IMR-90 (cell line): ENCODE measurements at regions not wholly inside any gene's neighbourhood (a gene's known extent, or its start where the extent isn't known, plus 50 kb on each side); places are given as distances from the start of the nearest gene placed in this dataset.
"Not testable (repeated sequence)": the region's sequence is repeated elsewhere in the genome, so short reads cannot be mapped to it uniquely, and the experiment has no call there.

Experiments used
- ATAC-seq: fragments of 200-7000 bp; cut with Tn5 transposase; 2 replicates; pipeline ENCODE4 v1.9.1; 2020; ENCODE audit warnings: low read depth, mild to moderate bottlenecking, moderate library complexity
- BruUV-seq: library from RNA; stranded (reverse); fragments of 400-500 nt; replicated peaks from 2 replicates; lab custom pipeline; 2021; lab: Mats Ljungman, UMichigan
- CTCF ChIA-PET: fragments of 300-600 bp; formaldehyde crosslinking; extraction: SDS; loops from one replicate; lab custom pipeline; 2021; ENCODE audit warnings: antibody characterized with exemption; lab: Yijun Ruan, JAX
- POLR2A ChIA-PET: fragments of 300-600 bp; sonication (Branson Sonifier 250); formaldehyde crosslinking; loops from one replicate; lab custom pipeline; 2022; ENCODE audit warnings: antibody characterized with exemption; ENCODE audit not compliant: unreplicated experiment; lab: Charles Lee
- DNase-seq: peaks from one replicate; pipeline ENCODE4 v3.0.0; 2013
- H2AFZ ChIP-seq: replicated peaks from 2 replicates; pipeline ENCODE3; 2013; ENCODE audit warnings: low read length, mild to moderate bottlenecking; ENCODE audit not compliant: poor library complexity
- H2AK5ac ChIP-seq: 2 replicates; pipeline ENCODE4 v1.6.1; 2013; ENCODE audit warnings: low read depth, low read length, inconsistent platforms
- H2AK9ac ChIP-seq: replicated peaks from 2 replicates; pipeline ENCODE3; 2013; ENCODE audit warnings: mild to moderate bottlenecking, low read depth, low read length, moderate library complexity; ENCODE audit not compliant: poor library complexity
- H2BK120ac ChIP-seq: 2 replicates; pipeline ENCODE4 v1.6.1; 2013; ENCODE audit warnings: low read depth, low read length, inconsistent platforms
- H2BK15ac ChIP-seq: 3 replicates; pipeline ENCODE4 v1.6.1; 2013; ENCODE audit warnings: low read depth, low read length, inconsistent platforms
- H2BK20ac ChIP-seq: 2 replicates; pipeline ENCODE4 v1.6.1; 2013; ENCODE audit warnings: low read depth, mild to moderate bottlenecking, inconsistent platforms, low read length, moderate library complexity
- H2BK5ac ChIP-seq: 2 replicates; pipeline ENCODE4 v1.6.1; 2013; ENCODE audit warnings: mild to moderate bottlenecking, low read depth, low read length, inconsistent platforms; ENCODE audit not compliant: poor library complexity, severe bottlenecking
- H3K14ac ChIP-seq: replicated peaks from 2 replicates; pipeline ENCODE4 v1.6.1; 2013; ENCODE audit warnings: low read depth, low read length, inconsistent platforms
- H3K18ac ChIP-seq: 2 replicates; pipeline ENCODE4 v1.6.1; 2013; ENCODE audit warnings: low read depth, low read length, control low read depth
- H3K23ac ChIP-seq: 2 replicates; pipeline ENCODE4 v1.6.1; 2013; ENCODE audit warnings: low read depth, low read length, inconsistent platforms
- H3K27ac ChIP-seq: 2 replicates; pipeline ENCODE4 v1.5.1; 2013; ENCODE audit warnings: mild to moderate bottlenecking, control low read depth, low read length; ENCODE audit not compliant: insufficient read depth
- H3K27me3 ChIP-seq: 2 replicates; pipeline ENCODE4 v1.6.1; 2013; ENCODE audit warnings: low read length; ENCODE audit not compliant: control insufficient read depth, insufficient read depth
- H3K36me3 ChIP-seq: 2 replicates; pipeline ENCODE4 v1.6.1; 2013; ENCODE audit warnings: low read length, mixed read lengths; ENCODE audit not compliant: control insufficient read depth, insufficient read depth
- H3K4ac ChIP-seq: 2 replicates; pipeline ENCODE4 v1.6.1; 2013; ENCODE audit warnings: low read depth, low read length, inconsistent platforms
- H3K4me1 ChIP-seq: 2 replicates; pipeline ENCODE4 v1.6.1; 2013; ENCODE audit warnings: low read length, mixed read lengths; ENCODE audit not compliant: control insufficient read depth, insufficient read depth
- H3K4me2 ChIP-seq: 2 replicates; pipeline ENCODE4 v1.6.1; 2013; ENCODE audit warnings: low read depth, mild to moderate bottlenecking, control low read depth, low read length, moderate library complexity
- H3K4me3 ChIP-seq: 2 replicates; pipeline ENCODE4 v1.5.1; 2013; ENCODE audit warnings: low read depth, mild to moderate bottlenecking, control low read depth, low read length, moderate library complexity; ENCODE audit not compliant: insufficient read depth
- H3K56ac ChIP-seq: 2 replicates; pipeline ENCODE4 v1.6.1; 2013; ENCODE audit warnings: low read length, inconsistent platforms; ENCODE audit not compliant: insufficient read depth; ENCODE audit errors: extremely low read depth
- H3K79me1 ChIP-seq, 2 experiments: 2 replicates each; pipeline ENCODE4 v1.6.1; 2013; ENCODE audit warnings: low read length in 2 of 2, inconsistent platforms in 1 of 2, low read depth in 1 of 2
- H3K9ac ChIP-seq: 2 replicates; pipeline ENCODE4 v1.6.1; 2013; ENCODE audit warnings: low read depth, low read length, control low read depth
- H3K9me1 ChIP-seq: 2 replicates; pipeline ENCODE4 v1.6.1; 2013; ENCODE audit warnings: low read length, inconsistent platforms; ENCODE audit not compliant: insufficient read depth
- H3K9me3 ChIP-seq: 2 replicates; pipeline ENCODE4 v1.6.1; 2013; ENCODE audit warnings: low read length; ENCODE audit not compliant: control insufficient read depth, insufficient read depth
- H4K20me1 ChIP-seq: 2 replicates; pipeline ENCODE4 v1.6.1; 2013; ENCODE audit warnings: low read length, inconsistent platforms; ENCODE audit not compliant: insufficient read depth
- H4K5ac ChIP-seq: 2 replicates; pipeline ENCODE4 v1.6.1; 2013; ENCODE audit warnings: mild to moderate bottlenecking, low read depth, low read length, control low read depth
- H4K8ac ChIP-seq, 2 experiments: 2 replicates each; pipeline ENCODE4 v1.6.1; 2013; ENCODE audit warnings: low read depth in 2 of 2, low read length in 2 of 2, control low read depth in 1 of 2, inconsistent platforms in 1 of 2
- H4K91ac ChIP-seq: 2 replicates; pipeline ENCODE4 v1.6.1; 2013; ENCODE audit warnings: low read depth, low read length, inconsistent platforms; ENCODE audit not compliant: insufficient read depth
- WGBS, 2 experiments: methylation state at CpG; one replicate each; pipeline versions ENCODE4 v1.1.5 to v1.1.7; 2013; ENCODE audit warnings: missing lambda C conversion rate in 2 of 2; ENCODE audit not compliant: insufficient read length in 1 of 2; ENCODE audit errors: extremely low coverage in 2 of 2; 5-methylcytosine and 5-hydroxymethylcytosine counted together
- dilution Hi-C: fragments of 300-500 bp; cut with HindIII; formaldehyde crosslinking; loops from one replicate; pipeline ENCODE4 v1.14.3; 2018; ENCODE audit warnings: low sequenced_read_pairs; ENCODE audit not compliant: unreplicated experiment
- in situ Hi-C: fragments of 300-500 bp; cut with MboI; formaldehyde crosslinking; loops from 3 replicates; pipeline ENCODE4 v1.14.3; 2019; ENCODE audit warnings: low sequenced_read_pairs, inconsistent platforms, mixed read lengths
- intact Hi-C: fragments of 100-400 bp; cut with micrococcal nuclease; formaldehyde crosslinking; loops from 2 replicates; pipeline ENCODE4 v1.10.0; 2022

DNA sequence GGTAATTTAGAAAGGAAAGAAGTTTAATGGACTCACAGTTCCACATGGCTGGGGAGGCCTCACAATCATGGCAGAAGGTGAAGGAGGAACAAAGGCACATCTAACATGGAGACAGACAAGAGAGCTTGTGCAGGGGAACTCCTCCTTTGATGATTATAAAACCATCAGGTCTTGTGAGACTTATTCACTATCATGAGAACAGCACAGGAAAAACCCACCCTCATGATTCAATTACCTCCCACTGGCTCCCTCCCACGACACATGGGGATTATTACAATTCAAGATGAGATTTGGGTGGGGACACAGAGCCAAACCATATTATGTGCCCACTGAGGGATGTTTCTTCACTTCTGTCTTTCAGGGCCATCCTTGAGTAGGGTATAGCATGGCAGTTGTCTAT is 54.9 kb upstream of the ATP6AP2 start:
- BruUV-seq, dilution Hi-C loops: not testable (repeated sequence)

More for the DNA sequence above, 54.9 kb upstream of the ATP6AP2 start:
- H3K18ac ChIP-seq, in situ Hi-C loops, DNase-seq, H2BK20ac ChIP-seq, H3K4me1 ChIP-seq, H2AK9ac ChIP-seq, H3K23ac ChIP-seq, H3K4me2 ChIP-seq, H2AK5ac ChIP-seq, H3K9ac ChIP-seq, H4K5ac ChIP-seq, H3K79me1 ChIP-seq, H2BK15ac ChIP-seq, H2BK5ac ChIP-seq, H2AFZ ChIP-seq, H3K14ac ChIP-seq, POLR2A ChIA-PET, ATAC-seq, H4K91ac ChIP-seq, intact Hi-C loops, CTCF ChIA-PET, H3K27ac ChIP-seq, H4K20me1 ChIP-seq, H3K36me3 ChIP-seq, H3K56ac ChIP-seq, H3K9me3 ChIP-seq, H4K8ac ChIP-seq, H3K4ac ChIP-seq, H3K4me3 ChIP-seq, H3K9me1 ChIP-seq, H2BK120ac ChIP-seq: not testable (repeated sequence)
- H3K27me3 ChIP-seq, result peaks cover 45% of the 10 kb centered on the region
- no CpG with 5 or more reads among the region's 1 CpG for WGBS, 2 experiments
